Peyer's patch (tissue), 4 donors: ENCODE measurements at regions not wholly inside any gene's neighbourhood (a gene's known extent, or its start where the extent isn't known, plus 50 kb on each side); places are given as distances from the start of the nearest gene placed in this dataset.

Experiments used
- POLR2A ChIP-seq, 2 donors: fragments of 450-650 bp; IDR thresholded peaks; one replicate each; pipeline ENCODE4 v1.5.1; 2017; ENCODE audit warnings: antibody characterized with exemption in 2 of 2, mild to moderate bottlenecking in 2 of 2, moderate library complexity in 2 of 2
- TF ChIP-seq, protein P1 (sequence below), 6 experiments: fragments of 450-650 bp in 4 of 6; fragments of 200-600 bp in 2 of 6; sonication (generic) in 1 of 6; IDR thresholded peaks; one replicate each; pipeline ENCODE4 v1.5.1; 2017 to 2019; ENCODE audit warnings: antibody characterized with exemption in 6 of 6, mild to moderate bottlenecking in 3 of 6, moderate library complexity in 1 of 6

DNA sequence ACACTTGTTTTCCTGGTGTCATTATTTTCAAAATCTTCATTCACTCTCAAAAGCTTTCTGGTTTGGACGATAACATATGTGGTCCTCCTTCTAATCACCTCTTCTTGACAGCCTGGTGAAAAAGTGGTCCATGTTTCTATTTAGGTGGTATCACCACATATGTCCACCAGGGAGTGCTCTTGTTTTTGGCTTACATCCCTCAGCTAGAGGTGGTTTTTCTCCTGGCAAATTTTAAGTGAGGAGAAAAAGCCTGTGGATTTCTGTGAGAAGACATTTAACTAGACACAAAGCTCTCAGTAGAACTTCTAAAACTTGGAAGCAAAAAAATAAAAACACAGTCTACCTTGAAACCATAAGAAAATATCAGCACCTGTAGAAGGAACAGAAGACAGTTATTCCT is 58.0 kb upstream of the FRMPD4 start:
- TF ChIP-seq, protein P1, sequence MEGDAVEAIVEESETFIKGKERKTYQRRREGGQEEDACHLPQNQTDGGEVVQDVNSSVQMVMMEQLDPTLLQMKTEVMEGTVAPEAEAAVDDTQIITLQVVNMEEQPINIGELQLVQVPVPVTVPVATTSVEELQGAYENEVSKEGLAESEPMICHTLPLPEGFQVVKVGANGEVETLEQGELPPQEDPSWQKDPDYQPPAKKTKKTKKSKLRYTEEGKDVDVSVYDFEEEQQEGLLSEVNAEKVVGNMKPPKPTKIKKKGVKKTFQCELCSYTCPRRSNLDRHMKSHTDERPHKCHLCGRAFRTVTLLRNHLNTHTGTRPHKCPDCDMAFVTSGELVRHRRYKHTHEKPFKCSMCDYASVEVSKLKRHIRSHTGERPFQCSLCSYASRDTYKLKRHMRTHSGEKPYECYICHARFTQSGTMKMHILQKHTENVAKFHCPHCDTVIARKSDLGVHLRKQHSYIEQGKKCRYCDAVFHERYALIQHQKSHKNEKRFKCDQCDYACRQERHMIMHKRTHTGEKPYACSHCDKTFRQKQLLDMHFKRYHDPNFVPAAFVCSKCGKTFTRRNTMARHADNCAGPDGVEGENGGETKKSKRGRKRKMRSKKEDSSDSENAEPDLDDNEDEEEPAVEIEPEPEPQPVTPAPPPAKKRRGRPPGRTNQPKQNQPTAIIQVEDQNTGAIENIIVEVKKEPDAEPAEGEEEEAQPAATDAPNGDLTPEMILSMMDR (IDR thresholded peaks at IDR 0.05), result peak in 4 of 6 experiments; percentile 7 to 16 (median 10)
- no peak for TF ChIP-seq POLR2A (IDR thresholded peaks at IDR 0.05)
